DMS53 treated with DMSO at 0.1 percent for 48 hours (cell line): ENCODE measurements at regions not wholly inside any gene's neighbourhood (a gene's known extent, or its start where the extent isn't known, plus 50 kb on each side); places are given as distances from the start of the nearest gene placed in this dataset.

Experiments
- DNase-seq: peaks from one replicate; lab custom pipeline; 2025; ENCODE audit not compliant: unreplicated experiment; lab: John Stamatoyannopoulos, UW

- no peak for DNase-seq
Observed at GRCh38 chr16:35480361-35480760, 2020.9 kb downstream of the TP53TG3F start.

- no peak for DNase-seq
Observed at GRCh38 chr16:35480988-35481387, 2021.6 kb downstream of the TP53TG3F start.

DNA sequence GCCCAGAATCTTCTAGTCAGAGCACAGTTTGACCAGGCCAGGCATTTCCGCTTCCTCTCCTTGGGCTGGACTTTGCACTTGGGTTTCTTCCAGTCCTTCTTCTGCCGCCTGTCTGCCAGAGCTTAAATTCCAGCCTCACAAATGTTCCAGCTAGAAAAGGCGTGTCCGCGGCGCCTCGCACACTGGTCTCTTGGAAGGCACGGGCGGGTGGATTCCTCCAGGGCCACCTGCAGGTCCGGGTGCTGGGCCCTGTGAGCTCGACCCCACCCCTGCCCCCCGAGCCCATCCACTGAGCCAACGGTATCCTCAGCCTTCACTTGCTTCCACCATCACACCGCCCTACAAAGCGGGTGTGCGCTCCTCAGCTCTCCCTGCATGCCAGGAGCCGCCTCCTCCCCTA is 2026.5 kb downstream of the TP53TG3F start:
- DNase-seq, result no peak

DNA sequence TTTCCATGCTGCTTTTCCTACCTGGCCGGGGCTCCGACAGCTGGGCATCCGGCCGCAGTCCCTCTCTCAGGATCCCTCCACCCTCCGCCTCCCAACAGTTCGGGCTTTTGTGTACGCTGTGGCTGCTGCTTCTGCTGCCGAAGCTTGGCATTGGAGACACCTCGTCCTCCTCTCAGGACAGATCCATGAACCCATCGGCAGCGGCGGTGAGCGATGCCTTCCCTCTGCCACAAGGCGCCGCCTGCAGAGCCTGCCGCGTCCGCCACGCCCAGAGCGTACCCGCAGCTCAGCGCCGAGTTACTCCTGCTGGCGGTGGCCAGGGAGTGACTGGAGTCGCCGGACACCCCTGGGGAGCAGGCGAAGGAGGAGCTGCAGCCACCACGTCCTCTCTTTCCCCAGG is 2032.8 kb downstream of the TP53TG3F start:
- no peak for DNase-seq

DNA sequence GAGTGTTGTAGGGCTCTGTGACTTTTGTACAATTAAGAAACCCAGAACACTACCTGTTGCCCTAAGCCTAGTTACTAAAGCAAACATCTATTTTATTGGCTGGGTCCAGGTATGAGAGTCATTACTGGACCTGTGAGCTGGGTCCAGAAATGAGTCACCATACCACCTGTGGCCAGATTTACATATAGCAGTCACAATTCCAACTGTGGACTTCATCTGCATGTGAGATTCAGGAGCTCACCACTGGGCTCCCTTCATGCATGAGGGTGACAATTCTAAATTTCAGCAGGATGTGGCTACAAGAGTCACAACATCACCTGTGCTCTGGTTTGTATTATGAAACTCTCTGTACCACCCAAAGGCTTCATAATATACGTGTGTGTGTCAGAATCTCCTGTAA is 2038.0 kb downstream of the TP53TG3F start:
- DNase-seq, result no peak

DNA sequence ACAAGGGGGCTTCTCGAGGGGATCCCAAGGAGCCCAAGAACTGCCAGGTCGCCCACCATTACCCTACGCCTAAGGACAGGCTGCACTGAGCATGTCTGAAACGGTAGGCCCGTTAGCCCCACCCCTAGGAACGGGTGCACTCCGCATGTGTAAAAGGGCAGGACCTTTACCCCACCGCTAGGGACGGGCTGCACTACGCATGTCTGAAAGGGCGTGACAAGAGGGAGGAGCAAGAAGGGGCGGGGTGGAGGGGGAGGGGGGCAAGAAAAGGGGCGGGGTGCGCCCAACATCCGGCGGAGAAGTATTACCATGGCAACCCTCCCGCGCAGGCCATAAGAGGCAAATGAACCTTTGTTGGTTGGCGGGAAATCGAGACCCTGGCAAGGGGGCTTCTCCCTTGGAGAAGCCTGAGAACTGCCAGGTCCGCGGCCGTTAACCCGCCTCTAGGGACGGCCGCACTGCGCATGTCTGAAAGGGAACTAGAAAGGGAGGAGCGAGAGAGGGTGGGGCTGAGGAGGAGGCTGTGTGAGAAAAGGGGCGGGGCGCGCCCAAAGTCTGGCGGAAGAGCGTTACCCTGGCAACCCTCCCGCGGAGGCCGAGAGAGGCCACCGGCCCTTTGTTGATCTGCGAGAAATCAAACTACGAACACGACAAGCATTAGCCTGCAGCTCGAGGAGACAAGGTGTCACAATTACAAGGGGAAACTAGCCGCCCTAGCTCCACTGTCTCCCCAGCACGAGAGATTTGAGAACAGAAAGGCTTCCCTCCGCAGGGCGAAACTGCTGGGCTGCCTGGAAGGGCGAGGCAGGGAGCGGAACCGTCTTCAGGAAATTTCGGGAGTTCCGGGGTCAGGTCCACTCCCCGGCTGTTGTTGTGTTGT is 2046.8 kb downstream of the TP53TG3F start:
- no peak for DNase-seq

- no peak for DNase-seq
Observed at GRCh38 chr16:35506898-35507194, 2047.4 kb downstream of the TP53TG3F start.

GRCh38 chr16:35510701-35511100 is 2051.3 kb downstream of the TP53TG3F start:
- no peak for DNase-seq

GRCh38 chr16:35516551-35516950 is 2057.1 kb downstream of the TP53TG3F start:
- no peak for DNase-seq

DNA sequence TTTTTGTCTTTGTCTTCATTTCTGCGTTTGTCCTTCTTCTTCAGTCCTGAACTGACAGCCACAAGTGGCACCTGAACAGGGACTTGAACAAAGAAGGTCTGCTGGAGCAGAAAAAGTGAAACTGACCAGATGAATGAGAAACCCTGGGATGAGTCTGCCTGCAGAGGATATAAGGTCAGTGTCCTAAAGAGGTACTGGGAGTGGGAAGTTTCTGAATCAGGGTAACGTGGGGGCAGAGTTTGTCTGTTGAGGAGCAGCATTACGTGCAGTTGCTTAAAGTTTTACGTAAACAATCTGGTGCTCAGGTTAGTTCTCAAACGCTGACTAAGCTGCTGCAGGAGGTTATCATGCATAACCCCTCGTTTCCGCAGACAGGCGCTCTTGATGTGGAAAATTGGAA is 2057.6 kb downstream of the TP53TG3F start:
- DNase-seq, result no peak

- DNase-seq, result no peak
Observed at GRCh38 chr16:35523991-35524390, 2064.6 kb downstream of the TP53TG3F start.

- DNase-seq, result no peak
Observed at GRCh38 chr16:35525979-35526590, 2066.7 kb downstream of the TP53TG3F start.

- no peak for DNase-seq
Observed at GRCh38 chr16:35532576-35532975, 2073.2 kb downstream of the TP53TG3F start.

DNA sequence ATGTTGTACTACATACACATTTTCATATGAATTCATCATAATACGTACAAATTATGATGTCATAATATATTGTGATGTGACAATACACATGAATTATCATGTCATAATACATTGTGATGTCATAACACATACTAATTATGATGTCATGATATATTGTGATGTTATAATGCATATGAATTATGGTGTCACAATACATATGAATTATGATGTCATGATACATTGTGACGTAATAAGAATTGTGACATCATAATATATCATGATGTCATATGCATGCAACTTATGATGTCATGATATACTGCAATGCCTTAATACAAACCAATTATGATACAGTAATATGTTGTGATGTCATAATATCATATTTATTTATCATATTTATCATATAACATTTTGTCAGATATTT is 2074.3 kb downstream of the TP53TG3F start:
- DNase-seq, result no peak

DNA sequence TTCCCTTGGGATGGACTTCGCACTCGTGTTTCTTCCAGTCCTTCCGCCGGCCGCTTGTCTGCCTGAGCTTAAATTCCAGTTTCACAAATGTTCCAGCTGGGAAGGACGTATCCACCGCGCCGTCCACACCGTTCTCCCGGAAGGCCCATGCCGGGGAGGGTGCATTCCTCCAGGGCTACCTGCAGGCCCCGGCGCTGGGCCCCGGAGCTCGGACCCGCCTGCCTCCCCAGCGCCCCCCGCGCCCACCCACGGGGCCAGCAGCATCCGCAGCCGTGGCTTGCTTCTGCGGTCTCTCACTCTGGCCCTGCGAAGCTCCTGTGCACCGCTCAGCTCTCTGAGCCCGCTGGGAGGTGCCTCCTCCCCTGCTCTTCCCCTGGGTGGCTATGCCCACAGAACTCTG is 2084.1 kb downstream of the TP53TG3F start:
- DNase-seq, result no peak

DNA sequence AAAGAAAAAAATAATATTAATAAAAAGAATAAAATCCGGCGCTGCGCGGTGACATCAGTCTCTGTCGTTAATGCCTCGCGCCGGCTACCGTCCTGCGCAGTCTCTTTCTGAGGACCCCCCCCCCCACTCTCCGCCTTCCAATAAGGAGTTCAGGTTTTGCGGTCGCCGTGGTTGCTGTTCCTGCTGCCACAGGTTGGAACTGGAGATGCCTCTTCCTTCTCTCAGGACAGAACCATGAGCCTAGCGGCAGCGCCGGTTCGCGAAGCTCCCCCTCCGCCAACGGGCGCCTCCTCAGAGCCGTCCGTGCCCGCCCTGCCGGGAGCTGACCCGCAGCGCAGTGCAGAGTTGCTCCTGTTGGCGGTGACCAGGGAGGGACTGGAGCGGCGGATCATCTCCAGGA is 2093.4 kb downstream of the TP53TG3F start:
- no peak for DNase-seq

GRCh38 chr16:35557731-35558130 is 2098.3 kb downstream of the TP53TG3F start:
- DNase-seq, result no peak

DNA sequence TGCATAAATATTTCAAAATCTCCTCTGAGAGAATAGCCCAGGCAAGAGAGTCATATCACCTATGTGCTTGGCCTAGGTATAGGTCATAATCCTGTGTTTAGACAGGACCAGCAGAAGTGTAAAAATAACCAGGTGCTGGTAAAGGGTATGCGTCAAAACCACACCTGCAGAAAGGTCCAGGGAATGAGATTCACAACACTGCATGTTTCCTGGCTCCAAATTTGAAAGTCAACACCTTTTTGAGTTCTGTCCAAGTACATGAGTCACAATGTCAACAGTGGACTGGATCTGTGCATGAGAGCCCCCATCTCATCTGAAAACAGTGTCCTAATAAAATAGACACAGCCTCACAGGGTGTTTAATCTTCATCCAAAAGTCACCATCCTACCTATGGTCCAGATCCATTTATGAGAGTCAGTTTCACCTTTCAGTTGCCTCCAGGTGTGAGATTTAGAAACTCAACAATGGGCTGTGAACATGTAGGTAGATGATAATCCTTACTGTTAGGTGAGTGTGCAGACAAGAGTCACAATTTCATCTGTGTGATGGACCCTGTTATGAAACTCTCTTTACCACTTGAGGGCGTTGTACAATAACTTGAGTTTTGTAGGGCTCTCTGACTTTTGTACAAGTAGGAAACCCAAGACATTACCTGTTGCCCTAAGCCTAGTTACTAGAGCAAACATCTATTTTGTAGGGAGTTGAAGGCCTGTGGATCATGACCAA is 2100.7 kb downstream of the TP53TG3F start:
- no peak for DNase-seq

GRCh38 chr16:35560637-35560984 is 2101.2 kb downstream of the TP53TG3F start:
- no peak for DNase-seq

GRCh38 chr16:35561346-35561745 is 2101.9 kb downstream of the TP53TG3F start:
- no peak for DNase-seq

DNA sequence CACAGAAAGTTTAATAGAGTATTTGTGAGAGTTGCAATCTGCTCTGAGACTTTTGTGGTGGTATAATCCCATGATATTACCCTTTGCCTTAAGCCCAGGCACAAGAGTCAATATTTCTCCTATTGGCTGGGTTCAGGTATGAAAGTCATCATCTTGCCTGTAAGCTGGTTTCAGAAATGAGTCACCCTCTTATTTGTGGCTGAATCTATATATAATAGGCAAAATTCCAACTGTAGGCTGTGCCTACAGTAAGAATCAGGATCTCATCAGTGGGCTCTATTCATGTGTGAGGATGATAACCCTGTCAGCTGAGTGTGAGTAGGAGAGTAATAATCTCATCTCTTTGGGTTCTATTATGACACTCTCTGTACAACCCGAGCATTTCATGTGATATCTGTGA is 2103.1 kb downstream of the TP53TG3F start:
- no peak for DNase-seq

GRCh38 chr16:35562919-35563318 is 2103.5 kb downstream of the TP53TG3F start:
- no peak for DNase-seq
